Muscle layer of colon (tissue), 2 donors: ENCODE measurements at regions not wholly inside any gene's neighbourhood (a gene's known extent, or its start where the extent isn't known, plus 50 kb on each side); places are given as distances from the start of the nearest gene placed in this dataset.

ENCODE experiments used
- H3K27ac ChIP-seq: one replicate; pipeline ENCODE4 v1.7.0; 2013; ENCODE audit warnings: low read depth, mild to moderate bottlenecking, low read length, moderate library complexity
- H3K27me3 ChIP-seq, 2 donors: one replicate each; pipeline ENCODE4 v1.7.0; 2013; ENCODE audit warnings: low read length in 2 of 2, mild to moderate bottlenecking in 2 of 2; ENCODE audit not compliant: insufficient read depth in 2 of 2, control insufficient read depth in 1 of 2
- H3K36me3 ChIP-seq: one replicate; pipeline ENCODE4 v1.7.0; 2013; ENCODE audit warnings: mild to moderate bottlenecking, low read length; ENCODE audit not compliant: insufficient read depth
- H3K4me1 ChIP-seq: one replicate; pipeline ENCODE4 v1.7.0; 2013; ENCODE audit warnings: mild to moderate bottlenecking, low read length; ENCODE audit not compliant: insufficient read depth
- H3K4me3 ChIP-seq, 2 donors: one replicate each; pipeline ENCODE4 v1.7.0; 2013; ENCODE audit warnings: low read length in 2 of 2, low read depth in 1 of 2, mild to moderate bottlenecking in 1 of 2, moderate library complexity in 1 of 2
- H3K9ac ChIP-seq: one replicate; pipeline ENCODE4 v1.7.0; 2013; ENCODE audit warnings: low read length
- H3K9me3 ChIP-seq: one replicate; pipeline ENCODE4 v1.7.0; 2013; ENCODE audit warnings: mild to moderate bottlenecking, low read length
- donor health status: abdominal sarcoma.
- donor health status: Adenocarcinoma of cecum.

DNA sequence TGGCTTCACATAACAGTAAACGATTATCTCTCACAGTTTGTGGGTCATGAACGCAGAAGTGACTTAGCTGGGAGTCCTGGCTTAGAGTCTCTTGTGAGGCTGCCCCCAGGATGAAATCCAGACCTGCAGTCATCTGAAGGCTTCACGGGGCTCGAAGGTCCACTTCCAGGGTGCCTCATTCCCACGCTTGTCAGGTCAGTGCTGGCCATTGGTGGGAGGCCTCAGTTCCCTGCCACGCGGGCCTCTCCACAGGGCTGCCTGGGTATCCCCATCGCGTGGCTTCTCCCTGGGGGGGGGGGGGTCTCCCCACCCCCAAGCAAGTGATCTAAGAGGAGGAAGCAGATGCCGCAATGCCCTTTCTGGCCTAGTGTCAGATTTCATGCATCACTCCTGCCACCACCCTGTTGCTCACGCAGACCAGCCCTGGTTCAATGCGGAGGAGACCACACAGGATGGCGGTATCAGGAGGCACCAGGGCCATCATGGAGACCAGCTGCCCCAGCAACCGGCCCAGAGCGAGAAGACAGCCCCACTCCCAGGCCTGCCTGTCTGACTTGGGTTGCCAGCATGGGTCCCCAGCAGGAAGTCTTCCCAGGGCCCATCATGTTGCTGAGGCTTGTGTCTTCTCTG lies 77.3 kb upstream of the CDH5 start:
- H3K27me3 ChIP-seq = no peaks in the 10 kb centered on the region
- no peak overlapping the region for H3K9ac ChIP-seq
- H3K4me3 ChIP-seq = no peak overlapping the region

GRCh38 chr16:66287926-66288325 lies 78.6 kb upstream of the CDH5 start:
- H3K4me3 ChIP-seq = no peak overlapping the region
- no peaks in the 10 kb centered on the region for H3K27me3 ChIP-seq
- H3K9ac ChIP-seq = no peak overlapping the region
- H3K27ac ChIP-seq = no peak overlapping the region
- H3K9me3 ChIP-seq = no peaks in the 10 kb centered on the region
- H3K4me1 ChIP-seq = no peaks in the 10 kb centered on the region
- no peaks in the 10 kb centered on the region for H3K36me3 ChIP-seq

More for the DNA sequence above, 77.3 kb upstream of the CDH5 start:
- no peaks in the 10 kb centered on the region for H3K36me3 ChIP-seq
- H3K4me1 ChIP-seq = no peaks in the 10 kb centered on the region
- no peaks in the 10 kb centered on the region for H3K9me3 ChIP-seq
- no peak overlapping the region for H3K27ac ChIP-seq

DNA sequence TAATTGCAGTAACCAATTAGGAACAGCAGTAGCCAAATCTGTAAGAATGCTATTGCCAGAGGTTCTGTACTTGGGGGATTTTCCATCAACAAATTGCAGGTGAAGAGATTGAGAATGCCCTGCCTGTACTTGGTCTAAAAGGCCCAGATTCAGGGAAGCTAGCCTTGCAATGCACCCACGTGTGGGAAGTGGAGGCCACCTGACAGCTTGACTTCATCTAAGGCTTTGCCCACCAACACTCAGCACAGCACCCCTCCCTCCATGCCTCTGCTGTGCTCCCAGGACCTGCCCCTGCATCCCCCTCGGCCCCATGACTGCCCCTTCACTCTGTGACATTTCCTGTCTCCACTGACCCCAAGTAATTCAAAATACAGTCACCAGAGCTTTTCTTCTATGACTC lies 79.1 kb upstream of the CDH5 start:
- Histone ChIP-seq H3K9ac (no peak overlapping the region), H3K27me3 (no peaks in the 10 kb centered on the region), H3K4me1 (no peaks in the 10 kb centered on the region), H3K4me3 (no peak overlapping the region), H3K27ac (no peak overlapping the region), H3K36me3 (no peaks in the 10 kb centered on the region), H3K9me3 (no peaks in the 10 kb centered on the region)

DNA sequence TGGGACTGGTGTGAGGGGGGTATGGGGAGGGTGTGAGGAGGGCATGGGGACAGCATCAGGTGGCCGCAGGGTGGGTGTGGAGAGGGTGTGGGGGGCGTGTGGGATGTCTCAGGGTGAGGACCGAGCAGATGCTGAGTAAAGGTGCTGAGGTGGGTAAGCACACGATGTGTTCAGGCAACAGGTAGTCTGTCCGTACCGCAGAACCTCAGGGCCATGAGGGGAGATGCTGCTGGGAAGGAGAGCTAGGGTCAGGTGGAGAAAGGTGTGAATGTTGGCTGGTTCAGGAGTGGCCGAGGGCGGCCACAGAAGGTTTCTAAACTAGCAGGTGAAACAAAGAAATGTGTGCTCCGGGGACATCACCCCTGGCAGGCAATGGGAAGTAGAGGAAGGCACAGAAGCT lies 80.0 kb upstream of the CDH5 start:
- Histone ChIP-seq H3K27ac (no peak overlapping the region), H3K9ac (no peak overlapping the region), H3K9me3 (no peaks in the 10 kb centered on the region), H3K27me3 (no peaks in the 10 kb centered on the region), H3K4me3 (no peak overlapping the region), H3K36me3 (no peaks in the 10 kb centered on the region), H3K4me1 (no peaks in the 10 kb centered on the region)

DNA sequence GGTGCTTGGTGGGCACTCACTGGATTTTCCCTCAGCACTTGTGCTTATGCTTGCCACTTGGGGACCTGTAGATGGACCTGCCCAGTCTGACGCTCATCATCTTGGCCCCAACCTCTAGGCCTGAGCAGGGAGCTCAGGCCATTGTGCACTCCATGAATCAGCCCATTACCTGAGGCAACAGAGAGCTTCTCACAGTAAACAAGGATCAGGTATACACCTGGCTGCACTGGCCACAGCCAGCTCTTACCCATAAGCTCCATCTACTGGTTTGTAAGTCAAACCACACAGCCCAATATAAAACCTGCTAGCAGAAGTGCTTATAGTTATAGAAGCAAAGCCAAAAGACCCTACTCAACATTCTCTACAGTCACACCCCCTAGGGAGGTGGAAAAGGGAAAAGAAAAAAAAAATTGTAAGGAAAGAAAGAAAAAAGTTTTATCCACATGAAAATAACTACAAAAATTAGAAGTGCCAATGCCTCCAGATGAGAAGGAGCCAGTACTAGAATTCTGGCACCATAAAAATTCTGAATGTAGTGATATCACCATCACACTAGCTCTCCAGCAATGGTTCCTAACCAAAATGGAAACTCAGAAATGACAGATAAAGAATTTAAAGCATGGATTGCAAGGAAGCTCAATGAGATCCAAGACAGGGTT lies 87.8 kb upstream of the CDH5 start:
- no peaks in the 10 kb centered on the region for H3K9me3 ChIP-seq
- no peak overlapping the region for H3K27ac ChIP-seq
- no peaks in the 10 kb centered on the region for H3K36me3 ChIP-seq
- no peak overlapping the region for H3K9ac ChIP-seq
- no peaks in the 10 kb centered on the region for H3K27me3 ChIP-seq
- H3K4me3 ChIP-seq = no peak overlapping the region
- H3K4me1 ChIP-seq = no peaks in the 10 kb centered on the region

DNA sequence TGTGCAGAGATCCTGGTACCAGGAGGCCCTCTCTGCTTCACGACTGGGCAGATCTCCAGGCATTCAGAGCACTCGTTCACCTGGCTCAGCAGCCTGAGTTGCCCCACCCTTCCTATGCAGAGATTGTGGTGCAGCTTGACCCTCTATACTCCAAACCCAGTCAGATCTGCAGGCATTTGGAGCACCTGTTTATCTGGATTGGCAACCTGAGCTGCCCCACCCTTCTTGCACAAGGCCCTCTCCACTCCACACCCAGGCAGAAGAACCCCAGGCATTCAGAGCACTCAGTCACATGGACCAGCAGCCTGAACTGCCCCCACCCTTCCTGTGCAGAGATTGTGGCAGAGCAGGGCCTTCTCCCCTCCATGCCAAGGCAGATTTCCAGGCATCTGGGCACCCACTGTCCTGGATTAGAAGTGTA lies 88.4 kb upstream of the CDH5 start:
- Histone ChIP-seq H3K27ac (no peak overlapping the region), H3K4me1 (no peaks in the 10 kb centered on the region), H3K36me3 (no peaks in the 10 kb centered on the region), H3K9me3 (no peaks in the 10 kb centered on the region), H3K9ac (no peak overlapping the region), H3K27me3 (no peaks in the 10 kb centered on the region), H3K4me3 (no peak overlapping the region)

DNA sequence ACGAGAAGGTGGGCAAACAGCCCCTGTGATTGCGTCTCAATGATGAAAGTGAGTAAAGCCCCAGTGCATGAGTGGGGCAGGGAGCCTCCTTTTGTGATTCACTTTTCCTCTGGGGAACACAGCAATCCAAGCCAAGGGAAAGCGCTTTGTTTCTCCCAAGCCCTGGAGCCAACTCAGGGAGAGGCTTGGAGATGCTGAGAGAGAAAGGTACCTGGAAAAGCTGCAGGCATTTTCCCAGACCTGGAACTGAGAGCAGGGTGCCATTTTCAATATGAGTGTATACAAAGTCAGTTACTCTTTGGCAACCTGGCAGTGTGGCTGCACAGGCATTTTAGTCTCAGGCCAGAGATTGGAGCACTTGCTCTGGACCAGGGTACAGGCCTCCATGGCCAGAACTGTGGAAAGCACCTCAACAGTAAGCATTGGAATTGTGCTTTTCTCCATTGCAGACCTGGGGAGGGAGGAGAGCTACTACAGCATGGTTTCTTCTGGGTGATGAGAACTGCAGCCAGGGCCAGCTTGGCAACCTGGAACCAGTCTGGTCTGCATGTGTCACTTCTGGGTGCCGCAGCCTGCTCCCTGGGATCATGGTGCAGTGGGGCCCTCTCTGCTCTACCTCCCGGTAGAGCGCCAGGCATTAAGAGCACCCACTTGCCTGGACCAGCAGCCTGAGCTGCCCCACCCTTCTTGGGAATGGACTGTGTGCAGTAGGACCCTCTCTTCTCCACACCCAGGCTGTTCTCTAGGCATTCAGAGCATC lies 89.0 kb upstream of the CDH5 start:
- Histone ChIP-seq H3K9ac (no peak overlapping the region), H3K9me3 (no peaks in the 10 kb centered on the region), H3K27me3 (no peaks in the 10 kb centered on the region), H3K36me3 (no peaks in the 10 kb centered on the region), H3K4me3 (no peak overlapping the region), H3K27ac (no peak overlapping the region), H3K4me1 (no peaks in the 10 kb centered on the region)

- Histone ChIP-seq H3K9ac (no peak overlapping the region), H3K27me3 (no peaks in the 10 kb centered on the region)
Observed at GRCh38 chr16:66275775-66276428, 90.6 kb upstream of the CDH5 start.

GRCh38 chr16:66274335-66275110 lies 92.0 kb upstream of the CDH5 start:
- H3K27me3 ChIP-seq = no peaks in the 10 kb centered on the region
- no peak overlapping the region for H3K27ac ChIP-seq
- H3K36me3 ChIP-seq = no peaks in the 10 kb centered on the region
- peaks cover 9% of the 10 kb centered on the region for H3K4me1 ChIP-seq
- no peak overlapping the region for H3K9ac ChIP-seq
- H3K9me3 ChIP-seq = no peaks in the 10 kb centered on the region
- no peak overlapping the region for H3K4me3 ChIP-seq

More at GRCh38 chr16:66275775-66276428, 90.6 kb upstream of the CDH5 start:
- H3K9me3 ChIP-seq = no peaks in the 10 kb centered on the region
- H3K4me3 ChIP-seq = no peak overlapping the region
- H3K4me1 ChIP-seq = no peaks in the 10 kb centered on the region
- H3K36me3 ChIP-seq = no peaks in the 10 kb centered on the region
- no peak overlapping the region for H3K27ac ChIP-seq

- Histone ChIP-seq H3K4me3 (no peak overlapping the region), H3K36me3 (no peaks in the 10 kb centered on the region), H3K27ac (no peak overlapping the region), H3K9ac (no peak overlapping the region), H3K27me3 (no peaks in the 10 kb centered on the region), H3K9me3 (no peaks in the 10 kb centered on the region), H3K4me1 (peaks cover 9% of the 10 kb centered on the region)
Observed at GRCh38 chr16:66273644-66274334, 92.7 kb upstream of the CDH5 start.
